GM12865 (cell line): ENCODE measurements at regions not wholly inside any gene's neighbourhood (a gene's known extent, or its start where the extent isn't known, plus 50 kb on each side); places are given as distances from the start of the nearest gene placed in this dataset.
A peak's percentile ranks its signal among the peaks of the same experiment; 100 is the strongest.

Experiments used
- DNase-seq: peaks from one replicate; pipeline ENCODE4 v3.0.0; 2010; ENCODE audit warnings: low read depth
- H3K4me3 ChIP-seq: 2 replicates; pipeline ENCODE4 v1.5.1; 2011; ENCODE audit warnings: mild to moderate bottlenecking, low read depth, low read length, control low read depth
- CTCF ChIP-seq: IDR thresholded peaks from 2 replicates; pipeline ENCODE4 v1.5.1; 2011; ENCODE audit warnings: low read length, control low read depth, low read depth, inconsistent platforms; ENCODE audit not compliant: insufficient read depth; ENCODE audit errors: missing control alignments

GRCh38 chr21:23524685-23525084 is 2082.6 kb downstream of the MRPL39 start:
- no peak for TF ChIP-seq CTCF
- DNase-seq = no peak
- H3K4me3 ChIP-seq = no peak overlapping the region

GRCh38 chr21:23522751-23523150 is 2084.5 kb downstream of the MRPL39 start:
- H3K4me3 ChIP-seq = no peak overlapping the region
- no peak for DNase-seq

GRCh38 chr21:23507501-23507900 is 2099.8 kb downstream of the MRPL39 start:
- no peak overlapping the region for H3K4me3 ChIP-seq
- TF ChIP-seq CTCF = no peak
- DNase-seq = no peak

More at GRCh38 chr21:23522751-23523150, 2084.5 kb downstream of the MRPL39 start:
- TF ChIP-seq CTCF = no peak

- TF ChIP-seq CTCF = no peak
- peak; percentile 16 for DNase-seq
These were observed 2110.6 kb downstream of the MRPL39 start for GRCh38 chr21:23496729-23497128.

DNA sequence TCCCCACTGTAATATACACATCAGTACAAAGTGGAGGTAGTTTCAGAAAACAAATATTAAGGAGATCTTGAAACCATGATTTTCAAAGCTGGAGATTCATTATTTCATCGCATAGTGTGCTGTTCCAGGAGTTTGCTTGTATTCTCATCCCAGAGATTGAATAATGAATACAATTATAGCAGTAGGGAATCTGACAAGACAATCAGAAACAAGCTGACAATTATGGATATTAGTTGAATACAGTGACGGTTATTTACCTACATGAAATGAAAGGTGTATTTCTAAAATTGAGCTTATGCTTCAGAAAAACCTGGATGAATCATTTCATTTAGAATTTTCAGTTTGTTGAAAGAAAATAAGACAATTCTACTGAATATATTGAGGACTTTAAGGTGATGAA is 2119.0 kb downstream of the MRPL39 start:
- DNase-seq = no peak
- TF ChIP-seq CTCF = no peak
- H3K4me3 ChIP-seq = no peak overlapping the region

More at GRCh38 chr21:23496729-23497128, 2110.6 kb downstream of the MRPL39 start:
- H3K4me3 ChIP-seq = no peak overlapping the region

- DNase-seq = no peak
- no peak for TF ChIP-seq CTCF
- no peak overlapping the region for H3K4me3 ChIP-seq
These were observed 2126.6 kb downstream of the MRPL39 start for GRCh38 chr21:23480591-23481270.

GRCh38 chr21:23478381-23478780 is 2128.9 kb downstream of the MRPL39 start:
- TF ChIP-seq CTCF = no peak
- no peak for DNase-seq
- H3K4me3 ChIP-seq = no peak overlapping the region
